NCI-H460 (cell line): ENCODE measurements at regions not wholly inside any gene's neighbourhood (a gene's known extent, or its start where the extent isn't known, plus 50 kb on each side); places are given as distances from the start of the nearest gene placed in this dataset.
"Not testable (repeated sequence)": the region's sequence is repeated elsewhere in the genome, so short reads cannot be mapped to it uniquely, and the experiment has no call there.

Experiments used
- DNase-seq: peaks from one replicate; pipeline ENCODE4 v3.0.0-alpha.2; 2016; ENCODE audit warnings: low read depth; ENCODE audit errors: extremely low read depth

DNA sequence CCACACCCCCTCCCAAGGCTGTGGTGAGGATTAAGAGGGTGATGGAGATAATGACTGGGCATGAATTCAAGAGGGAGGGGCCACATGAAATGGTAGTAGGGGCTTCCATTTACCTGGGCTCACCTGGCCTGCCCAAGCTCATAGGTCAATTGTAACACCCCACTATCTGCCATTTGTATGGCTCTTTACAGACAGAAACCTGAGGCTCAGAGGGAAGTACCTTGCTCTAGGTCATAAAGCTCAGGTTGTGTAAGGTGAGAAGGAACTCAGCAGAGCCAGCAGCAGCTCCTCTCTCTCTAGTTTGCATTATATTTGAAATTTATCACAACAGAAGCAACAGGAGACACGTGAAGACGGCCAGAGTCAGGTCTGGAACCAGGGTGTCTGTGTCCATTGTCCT, 133.4 kb upstream of the ALDH1B1 start:
- DNase-seq: no peak

- DNase-seq: no peak
Observed at GRCh38 chr9:38257626-38258215, 134.8 kb upstream of the ALDH1B1 start.

DNA sequence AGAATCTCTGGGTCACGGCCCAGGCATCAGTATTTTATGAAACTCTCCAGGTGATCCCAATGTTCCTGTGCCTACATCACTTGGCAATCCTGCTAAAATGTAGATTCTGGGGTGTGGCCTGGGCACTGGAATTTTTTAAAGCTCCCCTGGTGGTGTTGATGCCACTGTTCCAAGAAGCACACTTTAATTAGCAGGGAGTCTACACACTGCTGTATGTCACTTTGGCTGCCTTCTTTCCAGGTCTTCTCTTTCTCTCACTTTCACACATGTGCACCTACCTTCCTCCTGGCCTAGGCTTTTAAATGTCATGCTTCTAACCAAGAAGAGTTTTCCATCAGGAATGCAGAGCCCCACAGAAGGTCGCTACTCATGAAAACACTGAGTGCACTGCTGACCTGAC, 136.0 kb upstream of the ALDH1B1 start:
- no peak for DNase-seq

DNA sequence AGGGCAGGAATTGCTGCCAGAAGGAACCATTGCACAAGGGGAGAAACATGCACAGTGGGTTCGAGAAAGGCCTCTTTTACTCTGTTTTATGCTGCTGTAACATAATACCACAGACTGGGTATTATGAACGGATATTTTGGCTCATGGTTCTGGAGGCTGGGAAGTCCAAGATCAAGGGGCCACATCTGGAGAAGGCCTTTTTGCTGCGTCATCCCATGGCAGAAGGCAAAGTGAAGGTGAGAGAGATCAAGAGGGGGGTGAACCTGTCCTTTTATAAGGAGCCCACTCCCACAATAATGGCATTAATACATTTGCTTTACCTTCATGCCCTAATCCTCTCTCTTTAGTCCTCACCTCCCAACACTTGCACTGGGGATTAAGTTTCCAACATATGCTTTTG, 136.9 kb upstream of the ALDH1B1 start:
- DNase-seq: no peak

DNA sequence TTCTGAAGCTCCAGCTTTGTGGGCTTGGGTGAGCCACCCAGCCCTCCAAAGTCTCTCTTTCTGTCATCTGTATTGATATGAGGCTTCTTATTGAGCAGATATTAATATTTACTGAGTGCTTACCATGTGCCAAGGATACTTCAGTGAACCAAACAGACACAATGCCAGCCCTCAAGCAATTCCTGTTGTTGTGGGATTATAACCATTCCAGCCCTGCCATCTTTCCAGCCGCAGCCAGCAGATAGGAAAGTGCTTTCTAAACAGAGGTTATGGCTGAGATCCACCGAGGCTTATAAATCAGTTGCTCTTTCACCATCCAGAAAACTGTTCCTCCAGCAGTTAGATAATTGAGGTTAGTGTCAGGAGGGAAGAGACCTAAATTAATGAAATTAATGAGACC, 137.7 kb upstream of the ALDH1B1 start:
- no peak for DNase-seq

DNA sequence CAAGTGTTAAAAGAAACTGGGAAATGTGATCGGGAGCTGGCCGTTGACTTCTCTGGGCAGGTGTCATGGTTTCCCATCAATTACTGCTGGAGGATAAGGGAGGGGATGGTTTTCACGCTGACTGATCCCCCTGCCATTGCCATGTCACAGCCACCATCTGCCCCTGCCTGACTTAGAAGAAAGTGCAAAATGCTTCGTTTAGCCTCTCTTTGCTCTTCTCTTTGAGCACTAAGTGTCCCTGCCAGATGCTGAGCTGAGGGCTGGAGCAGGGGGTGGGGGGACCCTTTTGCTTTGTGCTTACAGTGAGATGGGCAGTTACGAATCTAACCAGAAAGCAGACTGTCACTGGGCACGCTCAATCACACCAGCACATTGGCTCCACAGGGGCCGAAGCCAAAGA, 138.4 kb upstream of the ALDH1B1 start:
- DNase-seq: no peak

DNA sequence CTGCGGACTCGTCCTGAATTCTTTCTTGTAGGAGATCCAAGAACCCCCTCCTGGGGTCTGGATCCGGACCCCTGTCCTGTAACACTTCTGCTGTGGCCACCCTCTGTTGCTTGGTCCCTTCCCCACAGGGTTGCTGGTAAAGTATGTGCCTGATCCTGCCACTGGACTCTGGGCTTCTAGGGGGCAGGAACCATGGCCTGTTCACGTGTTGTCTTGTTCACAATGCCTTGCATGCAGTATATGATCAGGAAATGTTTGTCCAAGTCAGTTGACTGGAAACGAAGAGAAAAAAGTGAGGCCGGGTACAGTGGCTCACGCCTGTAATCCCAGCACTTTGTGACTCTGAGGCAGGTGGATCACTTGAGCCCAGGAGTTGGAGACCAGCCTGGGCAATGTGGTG, 139.3 kb upstream of the ALDH1B1 start:
- no peak for DNase-seq

- no peak for DNase-seq
Observed at GRCh38 chr9:38251036-38251860, 141.3 kb upstream of the ALDH1B1 start.

- no peak for DNase-seq
Observed at GRCh38 chr9:38250279-38251035, 142.0 kb upstream of the ALDH1B1 start.

DNA sequence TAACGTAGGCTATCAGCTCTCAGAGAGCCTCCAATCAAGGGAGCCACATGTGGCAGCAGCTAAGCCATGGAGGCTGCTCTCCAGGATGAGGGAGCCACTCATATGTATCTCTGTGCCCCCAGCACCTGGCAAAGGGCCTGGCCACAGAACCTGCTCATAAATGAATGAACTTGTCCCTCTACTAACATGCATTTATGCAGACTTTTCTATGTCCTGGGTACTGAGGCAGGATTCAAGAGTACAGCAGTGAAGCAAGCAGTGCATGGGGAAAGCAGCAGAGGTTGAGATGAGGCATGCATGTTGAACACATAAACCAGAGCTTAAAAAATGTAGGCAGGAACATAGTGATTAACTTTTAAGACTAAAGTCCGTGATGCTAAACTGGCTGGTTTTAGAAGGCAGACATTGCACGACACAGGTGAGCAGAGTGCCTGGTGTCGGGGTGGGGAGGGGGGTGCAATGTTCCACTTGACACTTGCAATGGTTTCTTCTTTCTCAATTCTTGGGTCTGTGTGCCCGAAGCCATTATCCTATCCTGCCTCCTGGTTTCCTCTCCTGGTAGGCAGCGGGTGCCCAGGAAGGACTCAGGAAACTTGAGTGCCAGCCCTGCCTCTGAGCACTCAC, 142.8 kb upstream of the ALDH1B1 start:
- no peak for DNase-seq

DNA sequence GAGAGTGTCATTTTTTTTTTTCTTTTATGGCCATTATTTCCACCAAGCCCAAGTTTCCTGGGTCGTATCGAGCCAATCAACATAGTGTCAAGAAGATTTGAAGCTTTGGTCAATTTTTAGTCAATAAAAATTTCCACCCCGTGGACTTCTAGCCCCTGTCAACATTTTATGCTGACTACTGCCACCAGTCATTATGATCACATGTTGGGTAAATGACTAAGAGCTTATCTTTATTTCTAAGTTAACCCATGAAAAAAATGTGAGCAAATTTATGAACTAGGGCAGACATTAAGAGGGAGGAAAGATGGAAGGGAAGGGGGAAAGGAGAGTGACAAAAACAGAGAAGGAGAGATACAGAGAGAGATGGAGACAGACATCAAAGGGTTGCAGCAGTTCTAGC, 143.5 kb upstream of the ALDH1B1 start:
- DNase-seq: no peak

- no peak for DNase-seq
Observed at GRCh38 chr9:38246833-38247232, 145.7 kb upstream of the ALDH1B1 start.

DNA sequence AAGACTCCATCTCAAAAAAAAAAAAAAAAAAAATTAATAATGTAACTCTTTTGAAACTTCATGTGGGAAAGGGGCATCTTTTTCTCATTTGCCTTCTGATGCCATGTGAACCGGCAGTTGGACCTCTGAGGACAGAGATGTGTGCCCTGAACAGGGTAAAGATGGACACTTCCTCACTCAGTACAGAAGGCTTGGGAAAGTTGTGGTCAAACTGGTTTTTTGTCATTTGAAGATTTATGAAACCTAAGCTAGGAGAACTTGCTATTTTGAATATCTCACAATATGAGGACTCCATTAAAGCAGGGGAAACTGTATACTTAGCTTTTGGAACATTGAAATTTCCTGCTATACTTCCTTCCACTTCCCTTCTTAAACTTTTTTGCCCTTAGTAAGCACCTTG, 147.5 kb upstream of the ALDH1B1 start:
- no peak for DNase-seq

- DNase-seq: no peak
Observed at GRCh38 chr9:38243993-38244392, 148.5 kb upstream of the ALDH1B1 start.

GRCh38 chr9:38242151-38242550, 150.4 kb upstream of the ALDH1B1 start:
- not testable (repeated sequence) for DNase-seq

DNA sequence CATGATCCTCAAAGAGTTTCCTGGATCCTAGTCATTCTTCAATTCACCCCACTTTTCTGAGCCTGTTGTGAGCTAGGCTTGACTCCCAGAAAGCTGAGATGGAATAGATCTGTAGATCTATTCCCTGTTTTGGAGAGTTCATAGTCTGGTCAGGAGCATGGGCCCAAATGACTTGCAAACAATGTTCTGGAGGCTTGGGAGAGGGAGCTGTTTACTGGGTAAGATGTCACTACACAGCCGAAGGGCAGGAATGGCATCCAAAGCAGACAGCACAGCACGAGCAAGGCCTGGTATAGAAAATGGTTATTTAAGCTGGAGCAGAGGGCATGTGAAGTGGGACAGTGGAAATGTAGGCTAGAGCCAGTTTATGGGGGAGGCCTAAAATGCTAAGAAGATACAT, 152.5 kb upstream of the ALDH1B1 start:
- DNase-seq: no peak

GRCh38 chr9:38235244-38235643, 157.3 kb upstream of the ALDH1B1 start:
- DNase-seq: no peak

DNA sequence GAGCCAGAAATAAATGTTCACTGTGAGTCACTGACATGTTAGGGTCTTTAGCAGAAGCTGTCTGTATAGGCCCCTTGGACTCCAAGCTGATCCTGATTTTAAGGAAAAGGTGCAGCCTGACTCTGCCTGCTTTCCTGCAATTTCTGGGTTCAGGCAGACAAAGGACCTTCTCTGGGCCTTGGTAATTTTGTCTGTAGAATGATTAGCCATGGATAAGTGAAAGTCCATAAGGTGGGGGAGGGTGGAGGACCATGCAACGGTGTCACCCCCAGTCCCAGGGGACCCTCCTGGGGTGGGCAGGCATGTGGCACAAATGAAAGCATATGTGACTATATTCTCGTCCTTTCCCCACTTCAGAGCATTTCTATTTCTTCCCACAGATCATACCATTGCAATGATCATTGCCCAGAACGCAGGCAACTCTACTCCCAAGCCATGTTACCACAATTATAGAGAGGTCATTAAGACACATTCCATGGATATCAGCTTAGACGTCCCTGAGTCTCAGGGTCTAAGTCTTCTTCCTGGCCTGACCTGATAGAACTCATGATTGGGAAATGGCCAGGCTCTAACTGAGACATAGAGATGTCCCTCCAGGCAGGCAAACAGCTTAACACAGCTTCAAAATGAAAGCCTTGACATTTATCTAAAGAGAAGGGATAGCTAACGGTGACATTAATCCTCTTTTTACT, 157.9 kb upstream of the ALDH1B1 start:
- DNase-seq: no peak

DNA sequence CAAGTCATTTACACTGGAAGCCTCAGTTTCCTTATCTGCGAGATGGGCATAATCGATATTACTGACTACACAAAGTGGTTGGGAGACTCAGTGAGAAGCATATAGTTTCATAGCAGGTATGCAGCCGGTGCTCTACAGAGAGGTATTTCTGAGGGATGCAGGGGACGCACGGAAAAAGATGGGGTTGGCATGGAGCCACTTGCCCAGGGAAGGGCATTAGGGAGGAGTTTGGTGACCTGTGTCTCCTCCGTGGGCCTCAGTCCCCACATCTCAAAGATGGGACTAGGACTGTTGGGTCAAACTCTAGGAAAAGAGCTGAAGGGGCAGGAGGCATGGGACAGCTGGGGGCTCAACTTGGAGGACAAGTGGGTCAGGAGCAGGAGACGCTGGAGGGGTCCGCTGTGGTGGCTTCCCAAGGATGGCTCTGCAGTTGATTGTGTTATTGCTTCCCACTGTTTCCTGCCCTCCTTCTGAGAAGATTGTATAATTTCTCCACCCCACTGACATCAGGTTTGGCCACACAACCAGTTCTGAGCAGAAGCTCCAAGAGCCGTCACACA, 158.6 kb upstream of the ALDH1B1 start:
- no peak for DNase-seq

GRCh38 chr9:38233343-38233742, 159.2 kb upstream of the ALDH1B1 start:
- no peak for DNase-seq
